SW 1271 (cell line): ENCODE measurements at regions not wholly inside any gene's neighbourhood (a gene's known extent, or its start where the extent isn't known, plus 50 kb on each side); places are given as distances from the start of the nearest gene placed in this dataset.
"Not testable (repeated sequence)": the region's sequence is repeated elsewhere in the genome, so short reads cannot be mapped to it uniquely, and the experiment has no call there.

Experiments used
- DNase-seq, 2 experiments: peaks; one replicate each; lab custom pipeline; 2025; lab: John Stamatoyannopoulos, UW

DNA sequence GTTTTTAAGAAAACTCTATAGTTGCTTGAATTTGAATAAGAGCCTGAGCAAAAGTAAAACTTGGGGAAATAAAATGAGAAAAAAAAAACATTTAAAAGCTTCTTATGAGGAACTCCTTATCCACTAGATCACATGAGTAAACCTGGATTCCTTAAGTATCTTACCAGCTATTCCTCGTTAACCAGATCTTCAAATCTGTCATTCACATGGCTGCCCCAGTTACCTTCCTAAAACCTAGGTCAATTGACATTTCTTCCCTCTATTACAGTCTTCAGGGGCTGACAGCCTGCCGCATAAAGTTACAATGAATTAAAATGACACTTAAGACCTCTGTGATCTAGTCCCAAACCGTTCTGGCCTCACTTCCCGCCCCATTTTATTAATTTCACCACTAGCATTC, 583.6 kb downstream of the NR2F2 start:
- DNase-seq, result no peak

DNA sequence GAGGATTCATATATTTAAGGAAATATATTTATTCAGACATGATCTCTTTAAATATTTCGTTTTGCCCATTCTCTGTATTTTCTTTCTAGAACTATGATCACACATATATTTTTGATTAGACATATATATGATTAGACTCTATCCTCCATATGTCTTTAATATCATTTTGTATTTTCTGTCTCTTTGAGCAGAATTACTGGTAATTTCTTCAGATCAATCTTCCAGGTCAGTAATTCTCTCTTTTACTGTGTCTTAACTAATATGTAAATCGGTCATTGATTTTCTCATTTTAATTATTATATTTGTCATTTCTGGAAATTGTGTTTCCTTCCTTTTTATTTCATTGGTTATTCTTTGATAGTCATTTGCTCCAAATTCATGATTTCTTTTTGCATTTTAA, 586.2 kb downstream of the NR2F2 start:
- DNase-seq, result no peak

DNA sequence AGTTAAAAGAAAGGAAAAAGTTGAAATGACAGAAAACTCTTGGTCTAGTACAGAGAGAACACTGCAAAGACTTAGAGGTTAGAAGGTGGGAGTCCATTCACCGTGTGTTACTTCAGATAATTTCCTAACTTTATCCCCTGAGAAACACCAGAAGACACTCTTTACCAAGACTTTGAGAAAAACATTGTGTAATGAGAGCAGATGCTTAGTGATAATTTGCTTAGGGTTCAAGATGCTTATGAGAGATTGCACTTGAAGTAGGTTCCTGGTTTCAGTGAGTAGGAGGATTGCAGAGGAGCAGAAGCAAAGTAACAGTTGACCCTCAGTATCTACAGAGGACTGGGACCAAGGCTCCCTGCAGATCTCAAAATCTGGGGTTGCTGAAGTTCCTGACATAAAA, 594.1 kb downstream of the NR2F2 start:
- DNase-seq, result no peak

DNA sequence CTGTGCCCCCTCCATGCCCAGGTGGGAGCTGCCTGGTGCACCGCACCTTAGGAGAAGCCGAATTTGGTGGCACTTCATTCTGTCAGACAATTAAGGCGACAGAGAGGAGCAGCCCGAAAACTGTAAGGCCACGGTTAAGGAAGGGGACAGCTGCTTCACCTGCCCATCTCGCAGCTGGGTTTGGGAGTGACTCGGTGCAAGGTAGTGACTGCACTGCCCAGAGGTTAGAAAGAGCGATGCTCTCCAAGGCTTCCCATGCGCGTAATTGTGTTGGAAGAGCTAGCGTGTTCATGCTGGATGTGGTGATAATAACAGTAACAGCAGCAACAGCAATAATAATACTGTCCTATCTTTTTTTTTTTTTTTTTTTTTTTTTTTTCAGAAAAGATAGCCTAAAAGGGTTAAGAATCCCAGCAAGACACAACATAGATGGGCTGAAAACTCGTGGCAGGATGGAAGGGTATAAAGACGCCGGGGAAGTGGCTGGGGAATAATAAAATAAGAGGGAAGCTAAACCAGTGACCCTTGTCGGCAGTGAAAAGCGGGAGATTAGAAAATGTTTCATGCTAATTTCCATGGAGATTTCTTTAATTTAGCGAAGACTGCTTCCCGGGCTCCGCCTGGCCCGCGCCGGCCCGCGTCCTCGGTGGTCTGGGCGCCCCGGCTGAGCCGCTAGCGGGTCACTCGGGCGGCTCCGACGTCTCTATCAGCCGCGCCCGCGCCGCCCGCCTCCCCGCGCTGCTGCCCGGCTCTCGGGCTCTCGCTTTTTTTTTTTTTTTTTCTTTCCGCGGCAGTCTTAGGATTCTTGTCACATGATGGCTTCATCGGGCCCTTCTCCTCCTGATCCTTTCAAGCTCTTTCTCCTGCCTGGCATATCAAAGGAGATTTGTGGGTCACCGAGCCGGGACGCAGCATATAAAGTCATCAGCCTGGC, 617.1 kb downstream of the NR2F2 start:
- no peak for DNase-seq

DNA sequence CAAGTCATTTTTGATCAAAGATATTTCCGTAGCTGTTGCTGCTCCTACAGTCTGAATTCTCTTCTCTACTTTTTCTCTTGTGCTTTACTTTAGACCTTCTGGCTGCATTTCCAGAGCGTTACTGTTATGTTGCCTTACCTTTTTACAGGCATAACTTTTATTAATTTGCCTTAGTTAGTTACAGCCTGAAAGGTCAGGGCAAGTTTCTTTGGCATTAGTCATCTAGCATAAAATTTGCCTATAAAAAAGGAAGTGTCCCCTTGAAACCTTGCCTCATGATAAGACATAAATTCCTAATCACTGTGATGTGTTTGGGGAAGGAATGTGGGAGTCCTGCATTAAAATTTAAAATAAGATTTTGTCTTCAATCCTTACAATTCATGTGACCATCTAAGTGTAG, 618.5 kb downstream of the NR2F2 start:
- DNase-seq, result no peak

DNA sequence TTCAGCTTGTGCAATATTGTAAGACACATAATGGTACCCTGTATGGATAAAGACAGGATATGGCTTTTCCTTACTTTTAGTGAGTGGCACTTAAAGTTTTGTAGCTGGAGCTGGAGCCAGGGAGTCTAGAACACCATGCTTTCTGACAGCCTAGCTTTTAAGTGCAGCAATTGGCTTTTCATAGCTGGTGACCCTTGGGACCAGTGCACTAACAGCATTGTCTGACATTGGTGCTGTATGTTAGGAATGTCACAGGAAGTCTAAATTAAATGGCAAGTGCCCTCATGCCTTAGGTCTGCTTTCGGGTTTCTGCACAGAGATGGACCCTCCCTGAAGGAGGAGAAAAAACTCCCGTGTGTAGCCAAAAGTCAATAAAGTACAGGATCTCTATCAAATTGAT, 628.2 kb downstream of the NR2F2 start:
- DNase-seq, result no peak

DNA sequence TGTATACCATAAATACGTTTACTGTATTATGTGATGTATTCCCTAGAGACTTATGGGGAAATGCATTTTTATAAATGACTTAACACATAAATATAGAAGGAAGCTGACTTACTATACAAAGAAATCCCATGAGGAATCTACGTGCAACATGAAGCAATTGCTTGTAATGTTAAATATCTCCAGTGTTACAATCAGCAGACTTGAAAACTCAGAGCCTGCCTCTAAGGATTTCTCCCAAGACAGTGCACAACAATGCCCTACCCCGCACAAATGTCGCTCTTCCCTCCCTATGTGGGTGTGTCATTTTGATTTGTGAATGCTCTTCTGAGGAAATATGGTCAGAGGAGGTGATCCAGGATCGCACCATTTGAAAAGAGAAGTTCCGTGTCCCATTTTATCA, 629.0 kb downstream of the NR2F2 start:
- no peak for DNase-seq

DNA sequence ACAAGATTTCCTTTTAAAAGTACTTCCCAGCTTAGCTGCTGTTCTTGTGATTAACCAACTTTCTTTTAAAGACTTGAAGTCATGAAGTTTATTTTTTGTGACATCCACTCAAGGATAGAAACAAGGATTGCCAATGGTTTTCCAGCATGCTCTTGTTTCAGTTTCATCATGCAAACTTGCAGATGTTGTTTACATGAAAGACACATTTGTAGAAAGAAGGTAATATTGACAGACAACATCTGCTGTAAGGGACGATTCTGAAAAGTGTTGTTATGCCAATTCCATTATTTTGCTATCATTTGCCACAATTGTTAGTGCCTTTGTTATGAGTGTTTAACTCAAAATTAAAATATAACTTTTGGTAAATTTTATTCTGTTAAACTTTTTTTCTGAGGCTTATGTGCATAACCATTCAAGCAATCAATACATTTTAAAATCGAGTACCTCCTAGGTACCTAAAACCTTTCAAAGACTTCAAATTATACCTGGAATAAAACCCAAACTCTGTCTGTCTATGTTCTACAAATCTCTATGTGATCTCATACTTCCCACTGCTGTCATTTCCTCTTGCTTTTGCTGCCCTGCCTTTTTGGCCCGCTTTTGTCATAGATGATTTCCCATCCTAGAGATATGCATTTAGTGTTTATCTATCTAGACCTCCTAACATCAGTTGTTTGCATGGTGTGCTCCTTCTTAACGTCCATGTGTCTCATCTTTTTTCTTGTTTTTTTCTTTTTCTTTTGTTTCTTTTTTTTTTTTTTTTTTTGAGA, 630.4 kb downstream of the NR2F2 start:
- no peak for DNase-seq

DNA sequence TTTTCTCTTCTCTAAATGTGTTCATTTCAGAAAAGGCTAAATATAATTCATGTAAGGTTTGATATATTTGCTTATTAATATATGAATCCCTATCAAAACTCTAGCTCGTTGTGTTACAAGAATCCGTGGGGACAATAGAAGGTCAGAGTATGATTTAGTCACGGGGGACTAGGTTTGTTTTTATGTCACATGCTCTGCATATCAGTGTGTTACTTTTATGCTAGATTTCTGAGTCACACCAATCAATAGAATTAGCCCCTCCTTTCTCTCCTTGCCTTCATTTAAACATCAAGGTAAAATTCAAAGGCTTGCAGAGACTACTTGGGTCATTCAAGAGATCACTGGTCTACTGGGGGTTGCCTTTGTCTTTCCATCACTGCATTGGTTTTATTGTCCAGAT, 636.1 kb downstream of the NR2F2 start:
- no peak for DNase-seq

DNA sequence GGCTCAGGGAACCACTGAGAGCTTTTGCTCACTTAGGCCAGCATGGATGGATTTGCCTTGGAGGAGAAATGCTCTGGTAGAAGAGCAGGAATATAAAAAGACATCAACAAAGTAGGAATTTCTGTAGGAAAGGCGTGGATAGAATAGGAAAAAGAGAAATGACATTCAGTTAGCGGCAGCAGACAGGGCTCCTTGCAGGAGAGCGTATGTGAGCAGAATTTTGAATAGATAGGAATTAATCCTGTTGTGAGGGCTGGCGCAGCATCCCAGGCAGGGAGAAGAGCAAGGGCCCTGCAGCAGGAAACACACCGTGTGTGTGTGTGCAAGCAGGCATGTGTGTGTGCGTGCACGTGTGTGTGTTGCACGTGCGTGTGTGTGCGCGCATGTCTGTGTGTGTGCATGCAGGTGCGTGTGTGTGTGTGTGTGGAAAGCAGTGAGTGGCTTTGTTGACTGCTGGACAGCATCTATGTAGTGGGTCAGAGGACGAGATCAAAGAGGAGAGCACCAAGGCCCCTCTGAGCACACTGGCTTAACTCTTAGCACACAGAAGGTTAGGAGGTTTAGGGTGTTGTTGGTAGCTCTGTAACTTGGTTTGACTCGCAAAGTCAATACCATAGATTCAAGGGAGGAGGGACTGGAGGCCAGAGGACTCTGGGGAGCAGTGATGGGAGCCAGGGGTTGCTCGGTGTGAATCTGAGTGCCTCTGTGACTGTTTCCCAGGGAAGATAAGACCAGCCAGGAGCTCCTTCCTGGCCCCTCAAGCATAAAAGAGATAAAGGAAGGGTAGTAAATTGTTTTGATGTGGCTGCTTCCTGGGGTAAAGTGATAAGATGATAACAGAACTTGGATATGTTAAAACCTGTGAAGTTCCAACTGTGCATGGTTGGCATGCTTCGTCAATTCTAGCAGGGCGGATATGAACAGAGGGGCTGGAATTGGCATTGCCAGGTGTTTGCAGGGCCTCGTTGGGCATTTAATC, 639.5 kb downstream of the NR2F2 start:
- DNase-seq, result no peak

DNA sequence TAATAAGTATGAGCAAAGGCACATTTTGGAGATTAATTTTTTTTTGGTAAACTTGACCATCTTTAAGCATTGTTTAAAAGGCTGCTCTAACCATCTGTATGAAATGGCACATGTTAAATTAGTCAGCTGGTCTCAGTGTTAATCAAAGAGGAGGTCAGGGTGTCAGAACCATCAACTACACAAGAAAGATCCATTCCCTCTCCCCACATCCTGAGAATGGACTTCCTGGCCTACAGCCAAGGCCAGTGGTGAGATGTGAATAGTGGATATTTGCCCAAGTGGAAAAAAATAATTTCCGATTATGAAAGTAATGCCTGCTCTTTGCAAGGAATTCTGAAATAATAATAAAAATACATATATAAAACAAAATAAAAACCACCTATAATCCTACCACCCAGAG, 641.7 kb downstream of the NR2F2 start:
- DNase-seq, result no peak

DNA sequence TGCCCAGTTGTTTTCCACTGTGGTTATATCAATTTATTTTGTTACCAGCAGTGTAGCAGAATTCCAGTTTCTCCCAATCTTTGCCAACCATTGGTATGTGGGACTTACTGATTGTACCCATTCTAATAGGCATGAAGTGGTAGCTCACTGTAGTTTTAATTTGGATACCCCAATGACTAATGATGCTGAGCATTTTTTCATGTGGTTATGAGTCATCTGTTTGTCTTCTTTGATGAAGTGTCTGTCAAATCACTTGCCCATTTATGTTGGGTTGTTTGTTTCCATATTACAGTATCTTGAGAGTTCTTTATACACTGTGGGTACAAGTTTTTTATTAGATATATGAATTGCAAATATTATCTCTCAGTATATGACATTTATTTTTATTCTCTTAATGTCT, 644.3 kb downstream of the NR2F2 start:
- DNase-seq, result peak in 1 of 2 experiments; percentile 19

DNA sequence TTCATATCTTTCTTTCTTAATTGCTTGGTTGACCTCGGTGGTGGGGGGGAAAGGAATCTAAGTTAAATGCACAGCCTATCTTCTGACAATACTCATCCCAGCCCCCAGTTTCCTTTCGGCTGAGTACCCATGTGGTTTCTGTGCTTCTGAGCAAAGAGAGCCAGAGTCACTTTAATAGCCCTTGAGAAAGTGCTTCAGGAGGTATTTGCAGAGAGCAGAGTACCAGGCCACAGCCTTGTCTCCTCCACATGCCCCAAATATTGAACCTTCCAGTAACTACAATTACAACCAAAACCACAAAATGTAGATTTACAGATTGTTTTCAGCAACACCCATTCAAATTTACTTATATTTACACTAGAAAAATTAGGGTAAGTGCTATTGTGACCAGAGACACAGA, 647.4 kb downstream of the NR2F2 start:
- DNase-seq, result no peak

DNA sequence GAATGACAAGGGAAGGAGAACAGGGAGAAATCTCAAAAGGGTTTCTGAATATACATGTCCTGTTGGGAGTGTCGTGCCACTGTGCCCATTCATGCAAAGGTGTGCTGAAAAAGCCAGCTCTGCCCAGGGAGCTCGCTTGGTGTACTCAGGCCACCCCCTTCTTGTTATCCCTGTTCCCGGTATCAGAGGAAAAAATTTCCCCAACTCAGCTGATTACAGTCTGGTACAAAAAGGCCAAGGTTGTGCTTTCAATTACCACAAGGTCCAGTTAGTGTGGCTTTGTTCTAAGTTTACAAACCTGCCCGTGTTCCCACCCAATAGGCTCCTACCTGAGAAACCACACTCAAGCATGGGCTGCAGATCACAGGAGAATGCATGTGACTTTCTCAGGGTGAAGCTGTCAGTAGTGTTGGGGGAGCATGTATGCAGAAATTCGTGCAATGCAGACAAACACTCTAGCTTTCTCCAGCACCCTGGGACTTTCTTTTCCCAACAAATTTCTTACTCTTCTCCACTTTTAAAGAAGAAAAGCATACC, 648.5 kb downstream of the NR2F2 start:
- no peak for DNase-seq

DNA sequence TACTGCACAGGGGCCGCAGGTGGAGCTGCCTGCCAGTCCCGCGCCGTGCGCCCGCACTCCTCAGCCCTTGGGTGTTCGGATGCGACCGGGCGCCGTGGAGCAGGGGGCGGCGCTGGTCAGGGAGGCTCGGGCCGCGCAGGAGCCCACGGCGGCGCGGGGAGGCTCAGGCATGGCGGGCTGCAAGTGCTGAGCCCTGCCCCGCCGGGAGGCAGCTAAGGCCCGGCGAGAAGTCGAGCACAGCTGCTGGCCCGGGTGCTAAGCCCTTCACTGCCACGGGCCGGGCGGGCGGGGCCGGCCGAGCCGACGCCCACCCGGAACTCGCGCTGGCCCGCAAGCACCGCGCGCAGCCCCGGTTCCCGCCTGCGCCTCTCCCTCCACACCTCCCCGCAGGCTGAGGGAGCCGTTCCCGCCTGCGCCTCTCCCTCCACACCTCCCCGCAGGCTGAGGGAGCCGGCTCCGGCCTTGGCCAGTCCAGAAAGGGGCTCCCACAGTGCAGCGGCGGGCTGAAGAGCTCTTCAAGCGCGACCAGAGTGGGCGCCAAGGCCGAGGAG, 653.7 kb downstream of the NR2F2 start:
- not testable (repeated sequence) for DNase-seq

DNA sequence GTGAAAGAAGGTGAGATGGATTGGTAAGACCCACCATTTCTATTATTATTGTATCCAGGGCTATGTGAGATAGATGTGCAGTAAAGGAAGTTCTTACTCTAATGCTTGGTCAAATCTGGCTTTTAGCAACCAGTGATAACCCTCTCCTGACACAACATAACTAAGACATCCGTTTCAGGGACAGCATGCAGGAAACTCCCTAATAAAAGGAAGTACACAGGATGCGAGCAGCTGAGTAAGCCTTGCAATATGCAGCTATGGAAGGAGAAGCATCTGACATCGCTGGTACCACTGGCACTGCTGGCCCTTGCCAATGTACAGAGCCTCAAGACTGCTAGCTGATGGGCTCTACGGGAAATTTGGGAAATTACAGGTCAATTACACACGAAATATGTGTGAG, 662.3 kb downstream of the NR2F2 start:
- DNase-seq, result peak; percentile 7 to 59

DNA sequence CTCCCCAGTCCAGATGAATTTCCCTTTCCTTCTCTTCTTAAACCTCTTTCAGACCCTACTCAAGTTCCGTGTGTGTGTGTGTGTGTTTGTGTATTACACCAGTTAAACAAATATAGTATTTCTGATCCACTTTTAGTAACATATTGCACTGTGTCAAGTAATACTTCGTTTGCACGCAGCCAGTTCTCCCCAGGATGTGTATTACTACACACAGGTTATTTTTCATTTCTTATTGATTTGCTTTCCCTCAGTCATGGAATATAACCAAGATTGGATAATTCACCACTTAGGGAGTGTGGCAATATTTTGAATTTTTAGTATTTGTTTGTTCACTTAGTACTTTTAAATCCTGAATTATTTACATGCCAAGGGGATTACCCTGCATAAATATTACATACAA, 667.0 kb downstream of the NR2F2 start:
- DNase-seq, result no peak

DNA sequence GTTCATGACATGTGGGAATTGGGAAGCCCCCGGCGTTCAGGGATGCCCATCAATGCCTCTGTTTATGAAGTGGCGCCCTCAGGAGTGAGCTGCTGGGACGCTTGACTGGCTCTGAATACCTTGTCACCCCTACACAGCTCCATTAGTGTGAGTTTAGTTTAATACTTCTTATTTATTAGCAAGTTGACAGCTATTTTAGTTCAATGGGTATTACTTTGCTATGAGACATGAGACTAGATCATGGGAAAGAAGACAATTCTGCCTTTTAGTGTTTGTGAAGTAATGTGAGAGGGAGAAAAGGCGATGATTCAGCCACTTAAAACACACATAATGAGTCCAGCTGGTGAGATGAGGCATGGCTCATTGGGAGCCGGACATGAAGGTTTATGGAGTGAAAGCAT, 678.5 kb downstream of the NR2F2 start:
- DNase-seq, result no peak

DNA sequence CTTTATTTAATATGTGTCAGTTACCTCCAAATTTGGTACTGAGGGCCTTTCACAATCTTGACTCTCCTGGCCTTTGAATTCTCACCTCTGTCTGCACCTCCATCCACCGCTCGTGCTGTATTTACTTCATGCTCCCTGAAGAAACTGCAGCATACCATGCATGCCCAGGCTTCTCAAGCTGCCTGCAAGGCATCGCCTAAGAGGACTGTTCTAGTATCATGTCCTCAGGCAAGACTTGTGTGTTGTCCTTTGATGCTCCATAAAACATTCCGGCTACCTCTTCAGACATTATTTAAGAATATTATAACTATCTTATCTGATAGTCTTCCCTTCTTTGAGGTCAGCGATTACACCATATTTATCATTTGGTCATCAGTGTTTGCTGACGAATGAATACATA, 682.5 kb downstream of the NR2F2 start:
- no peak for DNase-seq

DNA sequence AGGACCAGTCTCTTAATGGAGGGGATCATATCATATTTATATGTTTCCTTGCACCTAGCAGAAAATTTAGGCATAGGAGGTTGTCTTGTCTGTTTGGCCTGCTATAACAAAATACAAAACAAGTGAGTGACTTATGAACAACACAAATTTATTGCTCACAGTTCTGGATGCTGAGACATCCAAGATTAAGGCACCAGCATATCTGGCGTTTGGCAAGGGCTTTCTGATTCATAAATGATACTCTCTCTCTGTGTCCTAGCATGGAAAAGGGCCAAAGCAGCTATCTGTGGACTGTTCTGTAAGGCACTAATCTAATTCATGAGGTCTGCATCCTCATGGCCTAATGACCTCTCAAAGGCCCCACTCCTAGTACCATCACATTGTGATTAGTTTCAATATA, 683.0 kb downstream of the NR2F2 start:
- no peak for DNase-seq

DNA sequence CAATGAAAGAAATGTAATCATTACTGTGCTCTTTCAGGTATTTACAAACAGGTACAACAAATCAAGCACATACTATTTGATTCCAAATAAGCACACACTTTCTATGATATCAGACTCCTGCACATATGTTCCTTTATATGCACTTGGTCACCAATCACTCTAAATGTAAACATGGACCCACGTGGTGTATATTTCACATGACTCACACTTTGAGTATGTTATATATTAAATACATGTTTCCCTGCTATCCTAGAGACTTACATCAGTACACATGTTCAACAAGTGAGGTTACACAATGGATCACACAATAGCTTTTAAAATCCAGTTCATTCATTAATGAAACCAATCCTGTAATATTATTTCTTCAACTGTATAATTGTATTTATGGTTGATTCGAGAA, 683.5 kb downstream of the NR2F2 start:
- DNase-seq, result no peak

DNA sequence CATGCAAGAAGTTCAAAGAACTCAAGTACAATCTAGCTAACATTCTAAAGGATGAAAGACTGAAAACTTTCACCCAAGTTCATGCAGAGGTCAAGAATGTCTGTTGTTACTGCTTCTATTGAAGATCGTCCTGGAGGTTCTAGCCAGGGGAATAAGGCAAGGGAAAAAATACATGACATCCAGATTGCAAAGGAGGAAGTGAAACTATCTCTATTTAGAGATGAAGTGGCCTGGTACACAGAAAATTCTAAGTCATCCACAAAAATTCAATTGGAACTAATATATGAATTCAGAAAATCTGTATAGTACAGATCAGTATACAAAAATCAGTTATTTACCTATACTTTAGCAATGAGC, 693.0 kb downstream of the NR2F2 start:
- no peak for DNase-seq
